Iris pigment epithelial cell (primary cell): ENCODE measurements at regions not wholly inside any gene's neighbourhood (a gene's known extent, or its start where the extent isn't known, plus 50 kb on each side); places are given as distances from the start of the nearest gene placed in this dataset.
A peak's percentile ranks its signal among the peaks of the same experiment; 100 is the strongest.

Source experiments
- DNase-seq: peaks from one replicate; pipeline ENCODE4 v3.0.0-alpha.2; 2011; ENCODE audit warnings: low read depth

DNA sequence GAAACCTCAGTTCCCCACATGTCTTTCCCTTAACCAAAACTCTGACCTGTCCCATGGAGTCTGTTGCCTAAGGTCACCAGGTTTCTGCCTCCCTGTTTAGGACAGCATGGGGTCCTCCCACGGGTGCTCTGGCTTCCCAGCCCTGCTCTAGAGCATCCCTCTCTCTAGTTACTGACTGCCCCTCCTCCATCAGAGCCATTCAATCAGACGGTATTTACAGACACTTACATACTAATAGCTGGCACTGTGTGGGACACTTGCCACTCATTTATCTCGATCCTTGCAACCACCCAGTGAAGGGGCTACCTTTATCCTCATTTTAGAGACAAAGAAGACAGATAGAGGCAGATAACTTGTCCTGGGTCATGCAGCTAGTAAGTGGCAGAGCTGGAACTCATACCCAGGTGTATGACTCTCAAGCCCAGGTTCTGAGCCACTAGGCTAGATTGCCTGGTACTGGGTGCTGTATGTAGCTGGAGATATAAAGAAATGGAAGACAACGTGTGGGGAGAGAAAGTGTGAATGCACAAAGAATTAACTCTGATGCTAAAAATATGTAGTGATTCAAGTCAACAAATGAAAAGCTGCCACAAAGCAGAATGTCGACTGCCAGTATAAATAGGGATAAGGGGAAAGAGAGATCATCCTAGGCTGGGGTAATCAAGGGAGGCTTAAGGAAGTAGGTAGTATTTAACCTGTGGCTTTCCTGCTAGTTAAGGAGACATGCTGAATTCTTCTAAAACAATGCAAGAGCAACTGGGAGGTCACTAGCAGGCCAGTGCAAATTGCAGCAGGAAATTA is 52.5 kb upstream of the PDE8B start:
- DNase-seq = no peak

DNA sequence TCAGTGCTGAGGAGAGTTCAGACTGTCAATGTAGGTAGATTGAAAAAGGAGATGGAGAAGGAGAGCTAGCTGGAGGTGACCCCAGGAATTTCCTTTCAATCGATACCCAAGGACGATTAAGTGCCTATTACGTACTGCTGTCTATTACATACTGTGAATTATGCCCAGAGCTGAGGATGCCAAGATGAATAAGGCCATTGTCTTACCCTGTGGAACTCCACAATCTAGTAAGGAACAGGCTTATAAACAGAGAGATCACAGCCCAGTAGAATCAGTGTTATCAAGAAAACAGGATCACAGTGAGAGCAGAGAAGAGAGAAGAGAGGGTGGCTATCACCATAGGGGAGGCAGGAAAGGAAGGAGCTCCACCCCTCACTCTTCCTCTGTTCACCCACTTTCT is 54.1 kb upstream of the PDE8B start:
- no peak for DNase-seq

DNA sequence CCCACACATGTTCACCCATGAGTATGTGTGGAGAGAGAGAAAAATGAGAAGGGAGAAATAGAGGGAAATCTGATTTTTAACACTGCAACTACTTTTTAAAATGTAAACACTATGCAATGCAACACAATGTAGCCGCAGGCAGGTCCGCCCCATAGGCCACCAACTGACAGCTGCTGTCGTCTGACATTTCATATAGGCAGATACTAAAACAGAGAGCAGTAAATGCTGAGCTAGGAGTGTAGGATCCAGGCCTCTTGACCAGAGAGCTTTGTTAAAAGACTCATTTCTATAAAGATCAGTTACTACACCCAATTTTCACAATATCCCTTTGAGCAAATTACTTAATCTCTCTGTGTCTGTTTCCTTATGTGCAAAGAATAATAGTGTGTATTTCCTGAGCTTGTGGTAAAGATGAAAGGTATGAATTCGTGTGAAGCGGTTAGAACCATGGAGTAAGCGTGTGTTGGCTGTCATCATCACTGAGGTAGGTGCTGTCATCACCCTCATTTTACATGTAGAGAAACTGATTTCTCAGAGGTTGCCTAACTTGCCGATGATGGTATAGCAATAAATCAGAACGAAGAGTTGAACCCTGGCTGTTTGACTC is 55.2 kb upstream of the PDE8B start:
- no peak for DNase-seq

DNA sequence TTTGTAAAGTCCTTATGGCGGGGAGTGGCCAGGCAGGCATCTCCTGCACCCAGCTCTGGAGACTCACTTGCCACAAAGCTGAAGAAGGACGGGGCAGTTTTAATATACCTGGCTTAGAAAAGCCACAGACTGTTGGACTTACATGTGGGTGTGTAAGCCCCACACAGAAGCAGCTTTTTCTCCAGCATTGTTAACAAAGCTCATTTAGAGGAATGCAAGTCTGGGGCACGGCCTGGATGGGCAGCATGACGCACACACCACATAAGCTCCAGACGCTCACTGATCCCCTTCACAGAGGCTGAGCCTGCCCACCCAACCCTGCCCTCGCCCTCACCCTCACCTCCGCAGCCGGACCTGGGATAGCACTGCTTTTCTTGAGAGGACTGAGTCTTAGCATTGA is 58.0 kb upstream of the PDE8B start:
- DNase-seq = no peak

DNA sequence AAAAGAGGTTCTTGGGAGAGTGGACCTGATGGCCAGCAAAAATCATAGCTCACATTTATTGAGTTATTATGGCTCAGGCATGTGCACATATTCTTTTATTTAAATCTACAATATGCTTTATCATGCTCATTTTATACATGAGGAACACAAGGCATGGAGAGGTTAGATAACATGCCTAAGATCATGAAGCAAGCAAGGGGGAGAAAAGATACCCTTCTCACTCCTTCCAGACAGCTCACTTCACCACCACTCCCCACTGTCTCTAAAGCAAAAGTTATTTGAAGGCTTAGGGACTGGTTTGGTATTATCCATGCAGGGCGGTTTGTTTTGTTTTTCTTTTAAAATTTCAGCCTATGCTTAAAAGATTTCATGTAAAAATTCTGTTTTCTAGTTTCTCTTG is 59.0 kb upstream of the PDE8B start:
- DNase-seq = no peak

DNA sequence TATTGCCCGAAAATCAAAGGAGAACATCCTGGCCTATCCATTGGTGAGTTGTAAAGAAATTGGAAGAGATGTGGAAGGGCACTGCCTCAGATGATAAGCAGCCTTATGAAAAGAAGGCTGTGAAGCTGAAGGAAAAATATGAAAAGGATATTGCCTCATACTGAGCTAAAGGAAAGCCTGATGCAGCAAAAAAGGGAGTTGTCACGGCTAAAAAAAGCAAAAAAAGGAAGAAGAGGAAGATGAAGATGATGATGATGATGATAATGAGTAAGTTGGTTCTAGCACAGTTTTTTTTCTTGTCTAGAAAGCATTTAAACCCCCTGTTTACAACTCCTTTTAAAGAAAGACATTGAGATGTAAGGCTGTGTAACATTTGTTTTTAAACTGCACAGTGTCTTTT is 59.8 kb upstream of the ZBED3 start:
- DNase-seq = no peak

DNA sequence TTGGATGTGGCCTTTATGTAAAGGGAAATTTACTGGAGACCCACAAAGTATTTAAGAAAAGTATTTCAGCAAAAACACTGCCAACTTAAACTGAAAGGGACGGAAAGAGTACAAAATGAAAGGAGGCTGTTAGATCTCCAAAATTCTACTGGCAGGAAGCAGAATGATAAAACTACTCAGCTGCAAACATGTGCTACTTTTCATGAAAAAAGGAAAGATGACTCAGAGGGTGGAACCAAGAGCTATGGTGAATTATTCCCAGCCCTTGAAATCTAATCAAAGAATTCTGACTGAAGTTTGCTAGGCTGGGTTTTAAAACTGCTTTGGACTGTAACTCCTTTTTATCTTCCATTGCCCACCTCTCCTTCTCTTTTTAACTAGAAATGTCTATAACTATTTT is 58.6 kb upstream of the ZBED3 start:
- peak; percentile 64 for DNase-seq

DNA sequence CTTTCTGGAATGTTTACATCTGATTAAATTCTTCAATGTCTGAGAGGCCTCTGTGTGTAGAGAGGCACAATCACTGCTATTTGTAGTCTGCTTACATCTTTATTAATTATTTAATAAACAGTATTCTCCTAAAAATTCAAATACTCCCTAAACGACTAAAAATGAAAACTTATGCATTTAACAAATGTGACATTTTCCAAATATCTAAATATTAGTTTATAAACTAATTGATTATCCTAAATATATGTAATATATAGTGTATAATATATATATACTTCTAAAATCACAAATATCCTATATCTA is 57.7 kb upstream of the ZBED3 start:
- no peak for DNase-seq

DNA sequence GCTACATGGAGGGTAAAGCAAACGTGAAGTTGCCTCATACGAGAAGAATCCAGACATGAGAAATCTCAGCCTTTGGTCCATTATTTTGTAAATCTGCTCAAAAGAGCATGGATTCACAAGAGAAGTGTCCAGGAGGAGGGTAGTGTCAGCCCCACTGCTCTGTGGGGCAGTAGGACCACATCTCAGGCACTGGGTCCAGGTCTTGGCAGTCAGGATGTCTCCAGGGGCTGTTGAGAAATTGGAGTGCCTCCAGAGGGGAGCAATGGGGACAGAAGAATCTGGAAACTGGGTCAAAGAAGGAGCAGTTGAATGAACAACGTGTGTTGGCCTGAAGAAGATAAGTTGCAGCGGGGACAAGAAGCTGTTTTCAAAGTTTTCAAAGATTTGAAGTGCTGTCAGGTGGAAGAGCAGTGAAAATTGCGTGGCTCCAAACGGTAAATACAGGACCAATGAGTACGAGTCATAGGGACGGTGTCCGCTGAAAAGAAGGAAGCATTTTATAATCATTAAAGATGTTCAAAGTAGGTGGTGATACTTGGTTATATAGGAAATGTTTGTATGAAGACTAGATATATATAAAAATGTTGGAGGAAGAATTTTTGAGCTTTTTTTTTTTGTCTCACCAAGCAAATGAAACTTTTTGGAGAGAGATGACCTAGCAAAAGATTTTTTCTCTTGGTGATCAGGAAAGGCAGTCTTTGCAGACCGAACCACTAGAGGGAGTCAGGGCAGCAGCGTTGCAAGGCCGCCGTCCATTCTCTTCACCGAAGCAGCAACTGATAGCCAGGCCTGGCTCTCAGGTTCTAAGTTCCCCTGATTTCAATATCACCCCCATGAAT is 57.1 kb upstream of the ZBED3 start:
- DNase-seq = peak; percentile 79

DNA sequence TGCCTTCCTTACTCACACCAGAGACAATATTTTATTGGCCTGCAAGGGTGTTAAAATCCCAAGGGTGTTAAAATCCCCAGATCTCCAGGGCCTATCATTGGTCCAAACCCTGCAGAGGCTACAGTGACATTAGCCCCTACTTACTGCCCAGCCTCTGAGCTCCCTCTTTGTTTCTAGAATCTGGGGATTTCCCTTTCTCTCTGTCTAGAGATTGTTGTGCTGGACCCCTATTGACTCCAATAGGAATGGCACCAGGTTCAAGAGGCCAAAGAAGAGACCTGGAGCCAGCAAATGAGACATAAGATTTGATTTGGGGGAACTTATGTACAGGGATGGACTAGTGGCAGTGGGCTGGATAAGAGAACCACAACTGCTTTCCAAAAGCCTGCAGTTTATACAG is 53.3 kb upstream of the ZBED3 start:
- DNase-seq = no peak

DNA sequence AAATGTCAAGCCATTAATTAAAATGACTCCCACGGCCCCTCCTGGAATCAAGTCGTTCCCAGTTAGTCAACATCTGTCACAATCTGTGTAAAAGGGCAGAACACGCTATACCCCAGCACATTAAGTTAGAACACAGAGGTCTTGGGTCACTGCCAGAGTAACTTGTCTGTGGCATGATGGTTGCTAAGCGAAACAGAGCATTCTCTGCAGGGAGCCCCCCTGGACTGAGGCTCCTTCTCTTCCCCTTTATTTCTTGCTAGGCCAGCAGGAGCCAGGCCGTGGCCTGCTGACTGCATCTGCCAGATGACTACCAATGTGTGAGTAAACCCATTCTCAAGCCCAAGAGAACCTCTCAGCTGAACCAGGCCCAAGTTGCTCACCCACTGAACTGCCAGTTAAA is 51.9 kb upstream of the ZBED3 start:
- peak; percentile 23 for DNase-seq
